K562 (cell line): ENCODE measurements at regions not wholly inside any gene's neighbourhood (a gene's known extent, or its start where the extent isn't known, plus 50 kb on each side); places are given as distances from the start of the nearest gene placed in this dataset.

Source experiments
- IRF2 ChIP-seq: sonication (generic); formaldehyde crosslinking; IDR thresholded peaks from 2 replicates; pipeline ENCODE4 v1.8.1; 2022; ENCODE audit warnings: mild to moderate bottlenecking, missing genetic modification reagents
- ZBTB17 ChIP-seq: fragments of 450-650 bp; formaldehyde crosslinking; IDR thresholded peaks from 2 replicates; pipeline ENCODE4 v1.4.0; 2020; ENCODE audit warnings: mild to moderate bottlenecking
- TF ChIP-seq, protein P1 (sequence below): fragments of 250-450 bp; sonication (Bioruptor Pico); IDR thresholded peaks from 2 replicates; pipeline ENCODE4 v1.4.0; 2020; ENCODE audit warnings: mild to moderate bottlenecking, moderate library complexity
- TF ChIP-seq, protein P2 (sequence below): IDR thresholded peaks from 3 replicates; pipeline ENCODE4 v1.6.1; 2011; ENCODE audit warnings: borderline replicate concordance, mild to moderate bottlenecking, moderate library complexity; ENCODE audit not compliant: insufficient read length; ENCODE audit errors: extremely low read depth

DNA sequence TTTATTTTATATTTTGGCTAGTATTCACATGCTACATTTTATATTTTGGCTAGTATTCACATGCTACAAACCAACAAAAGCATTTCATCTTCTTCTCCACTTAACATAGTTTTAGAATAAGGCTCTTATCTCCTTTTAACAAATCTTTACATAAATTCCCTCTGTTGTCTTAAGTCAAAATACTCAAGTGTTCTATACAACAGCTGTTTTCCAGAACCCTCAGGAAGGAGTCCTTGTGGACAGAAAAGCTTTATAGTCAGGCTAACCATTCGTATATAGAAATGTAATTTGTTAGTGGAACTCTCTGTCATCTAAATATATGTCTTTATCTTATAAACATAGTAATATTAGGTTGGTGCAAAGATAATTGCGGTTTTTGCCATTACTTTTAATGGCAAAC is 191.0 kb upstream of the FLRT2 start (continued):
- TF ChIP-seq, protein P1, sequence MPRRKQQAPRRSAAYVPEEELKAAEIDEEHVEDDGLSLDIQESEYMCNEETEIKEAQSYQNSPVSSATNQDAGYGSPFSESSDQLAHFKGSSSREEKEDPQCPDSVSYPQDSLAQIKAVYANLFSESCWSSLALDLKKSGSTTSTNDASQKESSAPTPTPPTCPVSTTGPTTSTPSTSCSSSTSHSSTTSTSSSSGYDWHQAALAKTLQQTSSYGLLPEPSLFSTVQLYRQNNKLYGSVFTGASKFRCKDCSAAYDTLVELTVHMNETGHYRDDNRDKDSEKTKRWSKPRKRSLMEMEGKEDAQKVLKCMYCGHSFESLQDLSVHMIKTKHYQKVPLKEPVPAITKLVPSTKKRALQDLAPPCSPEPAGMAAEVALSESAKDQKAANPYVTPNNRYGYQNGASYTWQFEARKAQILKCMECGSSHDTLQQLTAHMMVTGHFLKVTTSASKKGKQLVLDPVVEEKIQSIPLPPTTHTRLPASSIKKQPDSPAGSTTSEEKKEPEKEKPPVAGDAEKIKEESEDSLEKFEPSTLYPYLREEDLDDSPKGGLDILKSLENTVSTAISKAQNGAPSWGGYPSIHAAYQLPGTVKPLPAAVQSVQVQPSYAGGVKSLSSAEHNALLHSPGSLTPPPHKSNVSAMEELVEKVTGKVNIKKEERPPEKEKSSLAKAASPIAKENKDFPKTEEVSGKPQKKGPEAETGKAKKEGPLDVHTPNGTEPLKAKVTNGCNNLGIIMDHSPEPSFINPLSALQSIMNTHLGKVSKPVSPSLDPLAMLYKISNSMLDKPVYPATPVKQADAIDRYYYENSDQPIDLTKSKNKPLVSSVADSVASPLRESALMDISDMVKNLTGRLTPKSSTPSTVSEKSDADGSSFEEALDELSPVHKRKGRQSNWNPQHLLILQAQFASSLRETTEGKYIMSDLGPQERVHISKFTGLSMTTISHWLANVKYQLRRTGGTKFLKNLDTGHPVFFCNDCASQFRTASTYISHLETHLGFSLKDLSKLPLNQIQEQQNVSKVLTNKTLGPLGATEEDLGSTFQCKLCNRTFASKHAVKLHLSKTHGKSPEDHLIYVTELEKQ (CRISPR knock-in tag) = no peak
- TF ChIP-seq ZBTB17 (CRISPR knock-in tag) = no peak
- no peak for TF ChIP-seq IRF2 (CRISPR knock-in tag)
- TF ChIP-seq, protein P2, sequence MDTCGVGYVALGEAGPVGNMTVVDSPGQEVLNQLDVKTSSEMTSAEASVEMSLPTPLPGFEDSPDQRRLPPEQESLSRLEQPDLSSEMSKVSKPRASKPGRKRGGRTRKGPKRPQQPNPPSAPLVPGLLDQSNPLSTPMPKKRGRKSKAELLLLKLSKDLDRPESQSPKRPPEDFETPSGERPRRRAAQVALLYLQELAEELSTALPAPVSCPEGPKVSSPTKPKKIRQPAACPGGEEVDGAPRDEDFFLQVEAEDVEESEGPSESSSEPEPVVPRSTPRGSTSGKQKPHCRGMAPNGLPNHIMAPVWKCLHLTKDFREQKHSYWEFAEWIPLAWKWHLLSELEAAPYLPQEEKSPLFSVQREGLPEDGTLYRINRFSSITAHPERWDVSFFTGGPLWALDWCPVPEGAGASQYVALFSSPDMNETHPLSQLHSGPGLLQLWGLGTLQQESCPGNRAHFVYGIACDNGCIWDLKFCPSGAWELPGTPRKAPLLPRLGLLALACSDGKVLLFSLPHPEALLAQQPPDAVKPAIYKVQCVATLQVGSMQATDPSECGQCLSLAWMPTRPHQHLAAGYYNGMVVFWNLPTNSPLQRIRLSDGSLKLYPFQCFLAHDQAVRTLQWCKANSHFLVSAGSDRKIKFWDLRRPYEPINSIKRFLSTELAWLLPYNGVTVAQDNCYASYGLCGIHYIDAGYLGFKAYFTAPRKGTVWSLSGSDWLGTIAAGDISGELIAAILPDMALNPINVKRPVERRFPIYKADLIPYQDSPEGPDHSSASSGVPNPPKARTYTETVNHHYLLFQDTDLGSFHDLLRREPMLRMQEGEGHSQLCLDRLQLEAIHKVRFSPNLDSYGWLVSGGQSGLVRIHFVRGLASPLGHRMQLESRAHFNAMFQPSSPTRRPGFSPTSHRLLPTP = no peak
